Cardiac fibroblast (primary cell): ENCODE measurements at regions not wholly inside any gene's neighbourhood (a gene's known extent, or its start where the extent isn't known, plus 50 kb on each side); places are given as distances from the start of the nearest gene placed in this dataset.

Source experiments
- DNase-seq, 2 donors: peaks; one replicate each; pipeline versions ENCODE4 v3.0.0 to v3.0.0-alpha.2; 2010; ENCODE audit warnings: low read depth in 2 of 2
- H3K4me3 ChIP-seq, 2 donors: replicated peaks in 1 of 2; 1 replicate in 1 of 2; 2 replicates in 1 of 2; pipeline ENCODE4 v1.5.1; 2011; ENCODE audit warnings: low read depth in 2 of 2, low read length in 2 of 2, mild to moderate bottlenecking in 2 of 2, moderate library complexity in 1 of 2
- CTCF ChIP-seq: IDR thresholded peaks from one replicate; pipeline ENCODE4 v1.5.1; 2011; ENCODE audit warnings: low read depth, mild to moderate bottlenecking, low read length, inconsistent platforms

DNA sequence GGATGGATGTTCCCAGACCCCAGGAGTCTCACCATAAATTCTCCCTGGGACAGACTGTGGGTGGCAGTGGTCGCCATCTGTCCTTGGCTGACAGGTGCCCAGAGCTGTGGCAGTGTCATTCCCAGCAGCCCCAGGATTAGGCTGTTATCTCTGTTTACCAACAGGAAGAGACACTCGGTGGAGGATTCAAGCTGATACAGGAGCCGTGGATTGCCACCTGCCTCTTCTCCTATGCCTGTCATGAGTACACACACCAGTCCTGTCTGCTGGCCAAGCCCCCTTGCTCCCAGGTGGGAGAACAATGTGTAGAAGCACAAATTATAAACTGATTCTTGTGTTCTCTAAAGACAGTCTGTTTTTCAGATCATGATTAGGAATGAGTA is 152.6 kb downstream of the ETS2 start:
- no peak for DNase-seq
- TF ChIP-seq CTCF = no peak
- H3K4me3 ChIP-seq = no peak overlapping the region

GRCh38 chr21:38957575-38958322 is 152.0 kb downstream of the ETS2 start:
- DNase-seq = no peak
- TF ChIP-seq CTCF = no peak
- no peak overlapping the region for H3K4me3 ChIP-seq

DNA sequence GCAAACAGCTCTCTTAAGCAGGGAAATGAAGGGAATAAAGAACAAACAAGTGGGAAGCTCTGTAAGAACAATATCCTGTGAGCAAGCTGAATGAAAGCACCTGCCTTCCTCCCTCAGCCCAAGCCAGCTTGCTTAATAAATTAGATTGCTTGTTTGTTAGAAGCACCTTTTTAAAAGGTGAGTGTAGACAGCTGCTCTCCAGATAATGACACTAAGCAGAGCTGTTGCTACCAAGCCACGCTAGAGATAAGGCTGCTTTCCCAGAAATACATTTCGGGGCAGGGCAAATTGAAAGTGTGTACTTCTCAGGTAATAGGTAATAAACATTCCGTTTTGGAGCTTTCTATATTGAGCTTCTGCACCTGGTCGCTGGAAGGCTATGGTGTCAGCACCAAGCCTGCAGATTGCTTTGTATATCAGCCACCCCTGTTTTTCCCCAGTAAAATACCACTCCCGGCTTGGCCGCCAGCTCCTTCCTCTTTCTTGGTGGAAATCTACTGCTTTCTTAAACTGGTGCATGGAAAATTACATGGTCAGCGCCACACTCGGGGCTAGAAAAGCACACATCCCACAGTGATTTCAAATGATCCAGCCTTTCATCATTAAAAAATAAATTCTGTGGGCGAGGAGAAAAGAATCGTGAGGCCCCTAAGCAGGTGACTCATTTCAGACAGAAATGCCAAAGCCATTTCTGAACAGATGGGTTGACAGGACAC is 151.3 kb downstream of the ETS2 start:
- H3K4me3 ChIP-seq = no peak overlapping the region
- TF ChIP-seq CTCF = no peak
- no peak for DNase-seq

DNA sequence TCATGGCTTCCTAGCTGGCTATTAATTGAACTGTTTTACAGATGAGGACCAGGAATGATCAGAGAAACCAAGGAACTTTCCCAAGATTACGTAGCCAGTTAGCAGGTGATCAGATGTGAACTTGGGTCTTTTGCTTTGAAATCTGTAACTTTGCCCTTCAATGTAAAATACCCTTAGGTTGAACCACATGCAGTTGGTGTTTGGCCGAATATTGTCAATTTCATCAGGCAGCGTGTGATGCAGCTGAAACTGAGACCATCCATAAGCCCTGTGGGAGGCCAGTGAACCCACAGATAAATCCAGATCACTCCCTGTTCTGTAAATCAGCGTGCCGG is 150.8 kb downstream of the ETS2 start:
- no peak overlapping the region for H3K4me3 ChIP-seq
- DNase-seq = no peak
- TF ChIP-seq CTCF = no peak

DNA sequence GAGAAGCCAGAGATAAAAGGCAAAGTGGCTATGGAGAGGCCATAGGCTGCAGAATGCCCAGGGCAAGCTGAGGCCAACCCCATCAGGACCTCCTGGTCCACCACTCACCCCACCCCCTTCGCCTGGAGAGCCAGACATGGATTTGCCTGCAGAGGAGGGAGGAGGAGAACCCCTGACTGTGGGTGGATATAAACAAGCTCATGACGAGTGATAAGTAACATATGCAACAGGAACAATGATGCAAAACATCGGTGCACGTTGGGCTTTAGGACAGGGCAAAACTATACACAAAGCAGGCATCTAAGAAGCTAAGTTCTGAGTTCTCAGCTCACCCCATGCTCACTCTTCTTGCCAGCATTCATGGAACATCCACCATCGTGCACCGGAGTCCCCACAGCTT is 150.3 kb downstream of the ETS2 start:
- no peak for TF ChIP-seq CTCF
- DNase-seq = peak in 1 of 2 donors; percentile 23
- no peak overlapping the region for H3K4me3 ChIP-seq

- peak; percentile 45 to 69 for DNase-seq
- no peak overlapping the region for H3K4me3 ChIP-seq
- TF ChIP-seq CTCF = no peak
Measured at GRCh38 chr21:38955495-38955894, 149.8 kb downstream of the ETS2 start.
